ENCODE measurements at regions not wholly inside any gene's neighbourhood (a gene's known extent, or its start where the extent isn't known, plus 50 kb on each side); places are given as distances from the start of the nearest gene placed in this dataset.

DNA sequence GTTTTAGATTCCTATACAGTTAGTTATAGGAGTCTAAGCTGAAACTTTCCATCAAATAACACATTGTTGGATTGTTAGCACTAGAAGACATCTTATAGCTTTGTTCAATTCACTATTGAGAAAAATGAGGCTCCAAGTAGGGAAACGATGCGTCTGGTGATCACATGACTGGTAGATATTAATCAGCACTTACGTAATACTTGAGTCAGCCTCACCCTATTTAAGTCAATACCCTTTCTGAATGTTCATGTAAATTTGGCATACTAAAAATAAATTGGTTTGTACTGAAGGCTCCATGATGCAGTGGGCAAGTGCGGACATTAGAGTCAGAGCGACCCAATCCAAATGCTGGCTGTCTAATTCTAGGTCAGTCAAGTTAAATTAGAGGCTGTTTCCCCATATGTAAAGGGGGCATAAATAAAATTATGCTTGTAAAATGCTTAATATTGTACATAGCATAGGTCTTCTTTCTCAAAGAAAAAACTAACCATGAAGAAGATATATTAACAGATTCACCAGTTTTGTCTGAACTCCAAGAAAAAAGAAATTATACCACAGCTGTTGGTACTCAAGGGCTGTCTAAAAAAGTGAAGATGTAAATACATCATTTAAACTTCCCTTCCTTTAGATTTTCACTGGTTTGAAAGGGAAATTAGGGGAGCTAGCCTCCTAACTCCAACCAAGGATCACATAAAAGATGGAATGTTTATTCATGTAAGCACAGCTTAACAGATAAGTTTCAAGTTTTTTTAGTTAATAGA is 406.6 kb upstream of the TLE4 start:
- no peak for TF ChIP-seq CTCF (IDR thresholded peaks at IDR 0.05)
- TF ChIP-seq EP300 (IDR thresholded peaks at IDR 0.05): no peak
- TF ChIP-seq POLR2AphosphoS5 (IDR thresholded peaks at IDR 0.05): no peak
- TF ChIP-seq POLR2A (IDR thresholded peaks at IDR 0.05): no peak
